GM21423 (cell line): ENCODE measurements at regions not wholly inside any gene's neighbourhood (a gene's known extent, or its start where the extent isn't known, plus 50 kb on each side); places are given as distances from the start of the nearest gene placed in this dataset.
"Not testable (repeated sequence)": the region's sequence is repeated elsewhere in the genome, so short reads cannot be mapped to it uniquely, and the experiment has no call there.

ENCODE experiments used
- ATAC-seq: cut with Tn5 transposase; IDR thresholded peaks from one replicate; pipeline ENCODE4 v1.9.1; 2021; ENCODE audit warnings: mild to moderate bottlenecking, moderate library complexity; ENCODE audit not compliant: unreplicated experiment

DNA sequence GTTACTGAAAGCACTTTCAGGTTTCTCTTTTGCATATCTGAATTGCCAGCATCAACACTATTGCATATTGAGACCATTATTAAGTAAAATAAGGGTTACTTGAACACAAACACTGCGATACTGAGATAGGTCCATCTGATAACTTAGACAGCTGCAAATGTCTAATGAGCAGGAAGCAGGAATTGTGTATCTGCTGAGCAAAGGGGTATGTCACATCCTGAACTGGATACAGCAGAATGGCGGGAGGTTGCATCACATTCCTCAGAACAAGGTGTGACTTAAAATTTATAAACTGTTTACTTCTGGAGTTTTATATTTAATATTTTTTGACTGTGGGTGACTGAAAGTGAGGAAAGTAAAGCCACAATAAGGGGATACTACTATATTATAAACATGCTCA lies 142.4 kb downstream of the POTEH start:
- not testable (repeated sequence) for ATAC-seq

DNA sequence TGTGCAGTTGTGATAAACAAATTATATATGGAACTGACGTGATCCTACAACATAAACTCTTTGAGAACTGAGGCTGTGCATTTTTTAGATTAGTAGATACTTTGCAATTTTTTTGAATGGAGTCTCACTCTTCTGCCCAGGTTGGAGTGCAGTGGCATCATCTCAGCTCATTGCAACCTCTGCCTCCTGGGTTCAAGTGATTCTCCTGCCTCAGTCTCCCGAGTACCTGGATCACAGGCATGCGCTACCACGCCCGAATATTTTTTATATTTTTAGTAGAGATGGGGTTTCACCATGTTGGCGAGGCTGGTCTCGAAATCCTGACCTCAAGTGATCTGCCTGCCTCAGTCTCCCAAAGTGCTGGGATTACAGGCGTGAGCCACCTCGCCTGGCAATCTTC lies 145.9 kb downstream of the POTEH start:
- ATAC-seq, result not testable (repeated sequence)

DNA sequence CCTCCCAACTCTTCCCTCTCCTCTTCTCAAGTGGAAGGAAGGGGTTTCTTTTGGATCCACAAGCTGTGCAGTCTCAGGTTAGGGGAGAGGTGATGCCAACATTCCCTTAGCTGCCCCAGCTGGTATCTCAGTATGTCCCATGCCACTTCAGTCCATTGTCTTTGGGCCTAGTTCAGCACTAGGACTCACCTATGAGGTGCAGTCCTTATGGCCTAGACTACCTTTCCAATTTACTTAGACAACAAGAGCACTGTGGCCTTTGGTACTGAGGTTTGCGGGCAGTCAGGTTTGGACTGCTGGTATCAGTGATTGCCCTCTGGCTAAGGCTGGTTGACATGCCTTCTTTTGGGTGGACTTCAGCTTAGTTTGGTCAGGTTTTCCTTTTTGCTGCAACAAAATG lies 159.9 kb downstream of the POTEH start:
- ATAC-seq, result not testable (repeated sequence)

DNA sequence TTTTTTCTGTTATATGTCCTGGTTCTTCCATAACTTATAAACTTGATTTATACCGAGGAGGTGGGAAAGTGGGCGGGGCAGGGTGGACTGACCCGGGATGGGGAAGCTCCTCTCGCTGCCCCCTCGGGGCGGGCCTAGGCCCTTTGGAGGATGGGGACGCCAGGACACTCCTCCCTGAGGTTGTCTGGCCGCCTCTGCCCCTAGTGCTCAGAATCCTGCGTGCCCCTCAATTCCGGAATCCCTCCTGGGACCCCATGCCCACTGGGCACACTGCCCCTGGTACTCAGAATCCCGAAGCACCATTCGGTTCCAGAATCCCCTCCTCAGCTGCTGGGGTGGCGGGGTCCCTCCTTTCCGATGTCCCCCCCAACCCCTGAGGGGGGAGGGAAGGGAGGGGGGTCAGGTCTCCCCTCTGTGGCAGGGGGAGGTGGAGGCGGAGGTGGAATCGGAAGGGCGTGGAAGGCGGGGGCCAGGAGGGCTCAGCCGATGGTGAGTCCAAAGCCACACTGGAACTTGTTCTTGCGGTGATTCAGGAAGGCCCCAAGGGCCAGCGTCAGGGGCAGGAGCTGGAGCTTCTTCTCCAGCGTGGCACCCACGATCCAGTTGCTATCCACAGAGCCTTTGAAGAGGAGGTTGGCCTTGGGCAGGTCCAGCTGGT lies 164.0 kb downstream of the POTEH start:
- ATAC-seq, result not testable (repeated sequence)

DNA sequence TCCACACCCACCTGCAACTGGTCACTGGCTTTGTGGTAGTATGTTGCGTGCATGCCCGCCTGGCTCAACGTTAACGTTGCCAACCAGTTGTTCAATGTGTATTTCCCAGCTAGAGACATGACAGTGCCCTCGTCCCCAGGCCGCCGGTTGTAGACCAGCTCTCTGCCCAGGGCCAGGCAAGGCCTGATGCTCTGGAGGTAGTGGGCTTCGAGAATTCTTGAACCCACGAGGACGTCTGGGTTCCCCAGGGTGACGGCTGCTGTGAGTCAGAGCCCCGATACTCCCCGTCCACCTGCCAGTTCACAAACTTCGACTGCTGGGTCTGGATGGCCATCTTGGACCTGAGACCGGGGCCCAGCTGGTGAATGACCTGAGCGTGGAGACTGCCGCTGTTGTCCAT lies 164.6 kb downstream of the POTEH start:
- ATAC-seq, result not testable (repeated sequence)

DNA sequence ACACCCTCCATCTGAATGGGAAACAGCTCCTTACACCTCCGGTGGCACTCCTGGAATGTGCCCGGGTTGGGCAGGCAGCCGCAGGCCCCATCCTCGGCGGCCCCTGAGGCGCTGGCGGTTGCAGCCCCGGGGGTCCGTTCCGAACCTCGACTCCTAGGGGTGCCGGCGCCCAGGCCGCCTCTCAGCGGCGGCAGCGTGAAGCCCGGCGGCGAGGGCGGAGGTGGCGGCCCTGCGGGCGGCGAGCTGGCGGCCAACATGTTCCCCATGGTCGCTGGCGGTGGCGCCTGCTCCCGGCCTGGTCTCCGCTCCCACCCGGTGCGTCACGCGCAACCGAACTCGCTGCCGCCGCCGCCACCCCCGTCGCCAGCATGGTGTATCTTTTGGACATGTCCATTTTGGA lies 165.2 kb downstream of the POTEH start:
- not testable (repeated sequence) for ATAC-seq

DNA sequence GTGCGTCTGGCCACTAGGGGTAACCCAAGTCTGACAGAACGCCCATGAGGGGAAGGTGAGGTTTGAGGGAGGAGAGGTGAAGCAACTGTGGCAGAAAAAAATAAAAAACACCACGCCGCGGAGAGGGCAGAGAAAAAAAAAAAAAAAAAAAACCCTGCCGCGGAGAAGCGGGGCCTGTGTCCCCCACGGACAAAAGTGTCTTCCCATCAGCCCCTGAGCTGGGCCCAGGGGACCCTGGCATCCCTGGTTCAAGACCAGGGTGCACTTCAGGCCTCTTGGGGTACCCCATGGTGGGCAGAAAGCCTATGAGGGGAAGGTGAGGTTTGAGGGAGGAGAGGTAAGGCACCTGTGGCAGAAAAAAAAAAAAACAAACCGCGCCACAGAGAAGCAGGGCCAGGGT lies 191.1 kb downstream of the POTEH start:
- ATAC-seq, result not testable (repeated sequence)

DNA sequence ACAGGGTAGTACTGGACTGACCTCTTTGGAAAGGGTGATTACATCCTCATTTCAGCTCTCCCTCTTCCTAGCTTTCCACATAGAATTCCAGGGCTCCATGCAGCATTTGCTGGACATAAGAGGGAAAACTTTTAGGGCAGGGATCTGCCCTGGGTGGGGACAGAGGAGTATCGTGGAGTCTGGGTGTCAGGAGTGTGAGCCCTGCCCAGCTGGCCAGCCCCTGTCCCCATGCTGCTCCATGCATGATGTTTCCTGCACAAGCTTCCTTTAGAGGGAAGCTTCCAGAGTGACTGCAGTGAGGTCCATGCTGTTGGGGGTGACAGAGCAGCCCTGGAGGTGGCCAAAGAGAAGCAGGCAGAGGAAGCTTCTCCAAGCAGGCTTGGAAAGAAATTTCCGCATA lies 214.5 kb downstream of the POTEH start:
- ATAC-seq, result not testable (repeated sequence)

DNA sequence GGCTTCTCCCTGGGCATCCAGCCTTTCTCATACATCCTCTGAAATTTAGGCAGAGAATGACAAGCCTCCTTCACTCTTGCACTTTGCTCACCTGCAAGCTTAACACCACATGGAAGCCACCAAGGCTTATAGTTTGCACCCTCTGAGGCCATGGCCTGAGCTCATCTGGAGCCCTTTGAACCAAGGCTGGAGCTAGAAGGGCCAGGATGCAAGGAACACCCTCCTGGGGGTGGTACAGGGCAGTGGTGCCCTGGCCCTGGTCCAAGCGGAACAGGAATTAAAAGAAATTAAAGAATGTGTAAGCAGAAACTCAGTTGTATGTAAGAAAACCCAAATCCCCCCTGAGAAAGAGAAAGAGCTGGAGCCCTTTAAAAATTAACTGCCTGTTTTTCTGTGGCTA lies 221.9 kb downstream of the POTEH start:
- not testable (repeated sequence) for ATAC-seq

DNA sequence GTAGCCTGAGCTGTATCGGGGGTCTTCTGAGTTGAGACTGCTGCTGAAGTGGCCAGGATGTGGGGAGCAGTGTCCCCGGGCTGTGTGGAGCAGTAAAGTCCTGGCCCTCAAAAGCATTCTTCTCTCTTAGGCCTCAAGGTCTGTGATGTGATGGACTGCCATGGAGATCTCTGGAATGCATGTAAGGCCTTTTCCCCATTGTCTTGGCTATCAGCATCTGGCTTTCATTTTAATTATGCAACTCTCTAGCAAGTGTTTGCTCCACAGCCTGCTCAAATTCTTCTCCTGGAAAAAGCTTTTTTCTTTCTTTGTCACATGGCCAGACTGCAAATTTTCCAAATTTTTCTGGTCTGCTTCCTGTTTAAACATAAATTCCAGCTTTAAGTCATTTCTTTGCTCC lies 229.3 kb downstream of the POTEH start:
- not testable (repeated sequence) for ATAC-seq

DNA sequence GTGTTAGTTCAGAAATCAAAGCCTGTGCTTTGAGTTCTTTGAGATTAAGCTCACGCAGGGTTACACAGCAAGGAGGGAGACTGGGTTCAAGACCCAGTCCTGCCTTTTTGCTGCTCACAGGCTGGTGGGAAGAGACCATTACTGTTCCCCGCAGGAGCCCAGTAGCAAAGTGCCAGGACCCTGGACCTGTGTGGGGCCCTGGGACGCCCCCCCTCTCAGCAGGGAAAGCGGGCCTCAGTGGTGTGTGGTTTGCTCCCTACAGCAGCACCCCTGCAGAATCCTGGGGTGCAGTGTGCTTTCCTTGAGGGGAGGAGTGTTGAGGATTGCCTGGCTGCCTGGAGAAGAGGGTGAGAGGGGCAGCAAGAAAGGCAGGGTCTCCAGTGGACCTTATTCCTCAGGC lies 231.1 kb downstream of the POTEH start:
- not testable (repeated sequence) for ATAC-seq

DNA sequence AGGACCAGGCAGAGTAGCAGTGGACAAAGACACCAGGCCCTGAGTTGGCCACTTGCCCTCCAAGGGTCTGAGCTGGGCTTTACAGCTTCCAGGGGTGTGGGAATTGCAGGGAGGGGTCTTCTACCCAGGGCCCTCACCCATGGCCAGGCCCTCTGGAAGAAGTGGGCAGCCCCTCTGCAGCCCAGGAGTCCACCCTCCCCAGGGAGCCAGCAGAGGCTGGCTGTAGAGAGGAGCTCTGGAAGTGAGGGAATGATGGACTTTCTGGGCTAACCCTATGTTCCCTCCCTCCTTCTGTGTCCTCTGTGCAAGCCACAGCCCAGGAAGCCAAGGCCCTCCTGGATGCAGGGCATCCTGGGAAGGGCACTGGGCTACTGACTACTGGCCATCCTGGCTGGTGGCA lies 232.3 kb downstream of the POTEH start:
- ATAC-seq, result not testable (repeated sequence)

DNA sequence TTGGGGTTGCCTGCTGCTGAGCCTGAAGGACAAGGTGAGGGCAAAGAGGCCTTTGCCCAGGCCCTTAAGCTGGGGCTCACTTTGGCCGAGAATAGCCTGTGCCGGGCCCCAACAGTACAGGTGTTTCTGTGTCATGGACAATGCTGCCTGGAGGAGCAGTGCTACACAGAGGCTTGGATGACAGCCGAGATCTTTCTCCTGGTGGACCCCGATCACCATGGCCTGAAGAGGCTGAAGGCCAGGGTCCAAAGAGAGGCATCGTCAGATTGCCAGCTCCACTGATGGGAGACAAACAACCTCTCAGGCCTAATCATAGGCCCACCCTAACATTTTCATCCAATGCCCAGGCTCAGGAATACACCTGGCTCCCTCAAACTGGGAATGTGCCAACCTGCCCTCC lies 232.8 kb downstream of the POTEH start:
- not testable (repeated sequence) for ATAC-seq

DNA sequence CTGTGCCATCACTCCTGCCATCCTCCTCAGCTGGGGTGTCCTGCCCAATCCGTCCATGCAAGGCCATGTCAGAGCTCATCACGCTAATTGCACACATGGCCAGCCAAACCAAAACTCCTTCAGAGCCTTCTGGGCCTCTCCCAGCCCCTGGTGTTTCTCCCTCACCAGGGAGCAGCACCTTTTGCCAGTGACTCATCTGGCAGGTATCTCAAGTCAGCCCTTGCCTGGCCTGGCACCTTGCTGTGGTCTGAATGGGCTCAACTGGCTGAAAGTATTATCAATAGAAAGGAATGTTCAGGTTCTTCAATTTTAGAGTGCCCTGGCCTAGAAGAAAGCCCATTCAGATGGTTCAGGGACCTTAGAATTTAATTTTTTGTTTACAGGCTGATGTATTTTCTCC lies 235.0 kb downstream of the POTEH start:
- ATAC-seq, result not testable (repeated sequence)

DNA sequence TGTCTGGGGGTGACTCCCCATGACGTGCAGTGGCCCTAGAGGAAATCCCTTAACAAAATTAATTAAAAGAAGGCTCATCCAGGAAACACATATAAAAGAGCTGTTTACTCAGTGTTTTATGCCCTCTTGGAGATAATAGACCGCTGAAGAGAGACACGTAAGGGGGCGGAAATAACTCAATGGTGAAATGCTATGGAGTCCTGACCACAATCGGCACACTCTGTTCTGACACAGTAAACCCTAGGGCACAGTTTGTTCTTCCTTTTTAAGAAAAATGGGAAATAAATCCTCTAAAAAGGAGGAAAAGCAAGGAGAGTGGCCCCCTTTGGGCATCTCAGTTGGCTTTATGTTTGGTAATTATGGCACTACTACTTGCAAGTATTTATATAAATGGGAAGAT lies 237.3 kb downstream of the POTEH start:
- not testable (repeated sequence) for ATAC-seq
